ENCODE measurements at regions not wholly inside any gene's neighbourhood (a gene's known extent, or its start where the extent isn't known, plus 50 kb on each side); places are given as distances from the start of the nearest gene placed in this dataset.

GRCh38 chr2:198273660-198274059, 469.3 kb downstream of the PLCL1 start:
- TF ChIP-seq EZH2 (IDR thresholded peaks at IDR 0.05) (no peak), POLR2AphosphoS5 (IDR thresholded peaks at IDR 0.05; ENCODE audit: borderline replicate concordance, low read depth, low read length) (no peak)
